Nephron progenitor cell (in vitro differentiated cells): ENCODE measurements at regions not wholly inside any gene's neighbourhood (a gene's known extent, or its start where the extent isn't known, plus 50 kb on each side); places are given as distances from the start of the nearest gene placed in this dataset.

Experiments used
- DNase-seq: peaks from one replicate; pipeline ENCODE4 v3.0.0; 2021
- H3K27ac Mint-ChIP-seq: 2 replicates; pipeline ENCODE4 v1.8.0; 2021; ENCODE audit warnings: mild to moderate bottlenecking, moderate library complexity, mixed read lengths
- H3K27me3 Mint-ChIP-seq: 2 replicates; pipeline ENCODE4 v1.8.0; 2021; ENCODE audit warnings: mild to moderate bottlenecking, low read depth, mixed read lengths; ENCODE audit not compliant: poor library complexity
- H3K36me3 Mint-ChIP-seq: 2 replicates; pipeline ENCODE4 v1.8.0; 2021; ENCODE audit warnings: low read depth, mixed read lengths
- H3K4me1 Mint-ChIP-seq: 2 replicates; pipeline ENCODE4 v1.8.0; 2021; ENCODE audit warnings: mixed read lengths
- H3K4me3 Mint-ChIP-seq: 2 replicates; pipeline ENCODE4 v1.8.0; 2021; ENCODE audit warnings: mild to moderate bottlenecking, moderate library complexity, mixed read lengths
- H3K9me3 Mint-ChIP-seq: 2 replicates; pipeline ENCODE4 v1.8.0; 2021; ENCODE audit warnings: mild to moderate bottlenecking, moderate library complexity, mixed read lengths
- TF ChIP-seq, protein P1 (sequence below): fragments of 200-600 bp; sonication (generic); IDR thresholded peaks from 2 replicates; pipeline ENCODE4 v1.5.0; 2021; ENCODE audit warnings: antibody characterized with exemption

- no peaks in the 10 kb centered on the region for H3K4me1 Mint-ChIP-seq
- no peaks in the 10 kb centered on the region for H3K36me3 Mint-ChIP-seq
- H3K27me3 Mint-ChIP-seq = peaks cover 6% of the 10 kb centered on the region
- no peak overlapping the region for H3K27ac Mint-ChIP-seq
- no peak for DNase-seq
- TF ChIP-seq, protein P1, sequence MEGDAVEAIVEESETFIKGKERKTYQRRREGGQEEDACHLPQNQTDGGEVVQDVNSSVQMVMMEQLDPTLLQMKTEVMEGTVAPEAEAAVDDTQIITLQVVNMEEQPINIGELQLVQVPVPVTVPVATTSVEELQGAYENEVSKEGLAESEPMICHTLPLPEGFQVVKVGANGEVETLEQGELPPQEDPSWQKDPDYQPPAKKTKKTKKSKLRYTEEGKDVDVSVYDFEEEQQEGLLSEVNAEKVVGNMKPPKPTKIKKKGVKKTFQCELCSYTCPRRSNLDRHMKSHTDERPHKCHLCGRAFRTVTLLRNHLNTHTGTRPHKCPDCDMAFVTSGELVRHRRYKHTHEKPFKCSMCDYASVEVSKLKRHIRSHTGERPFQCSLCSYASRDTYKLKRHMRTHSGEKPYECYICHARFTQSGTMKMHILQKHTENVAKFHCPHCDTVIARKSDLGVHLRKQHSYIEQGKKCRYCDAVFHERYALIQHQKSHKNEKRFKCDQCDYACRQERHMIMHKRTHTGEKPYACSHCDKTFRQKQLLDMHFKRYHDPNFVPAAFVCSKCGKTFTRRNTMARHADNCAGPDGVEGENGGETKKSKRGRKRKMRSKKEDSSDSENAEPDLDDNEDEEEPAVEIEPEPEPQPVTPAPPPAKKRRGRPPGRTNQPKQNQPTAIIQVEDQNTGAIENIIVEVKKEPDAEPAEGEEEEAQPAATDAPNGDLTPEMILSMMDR = no peak
- H3K9me3 Mint-ChIP-seq = peaks cover 83% of the 10 kb centered on the region
- H3K4me3 Mint-ChIP-seq = no peak overlapping the region
Measured at GRCh38 chr7:153628825-153629224, 423.4 kb upstream of the DPP6 start.

- no peaks in the 10 kb centered on the region for H3K36me3 Mint-ChIP-seq
- H3K4me1 Mint-ChIP-seq = no peaks in the 10 kb centered on the region
- H3K4me3 Mint-ChIP-seq = no peak overlapping the region
- H3K9me3 Mint-ChIP-seq = peaks cover 90% of the 10 kb centered on the region
- no peak overlapping the region for H3K27ac Mint-ChIP-seq
- no peaks in the 10 kb centered on the region for H3K27me3 Mint-ChIP-seq
- TF ChIP-seq, protein P1 = no peak
- no peak for DNase-seq
Measured at GRCh38 chr7:153638821-153639435, 413.3 kb upstream of the DPP6 start.

- H3K27me3 Mint-ChIP-seq = no peaks in the 10 kb centered on the region
- no peak overlapping the region for H3K4me3 Mint-ChIP-seq
- peaks cover 93% of the 10 kb centered on the region for H3K9me3 Mint-ChIP-seq
- DNase-seq = no peak
- H3K27ac Mint-ChIP-seq = no peak overlapping the region
- TF ChIP-seq, protein P1 = no peak
- H3K4me1 Mint-ChIP-seq = no peaks in the 10 kb centered on the region
- H3K36me3 Mint-ChIP-seq = no peaks in the 10 kb centered on the region
Measured at GRCh38 chr7:153640586-153640985, 411.6 kb upstream of the DPP6 start.

GRCh38 chr7:153641199-153641598 is 411.0 kb upstream of the DPP6 start:
- peaks cover 93% of the 10 kb centered on the region for H3K9me3 Mint-ChIP-seq

GRCh38 chr7:153642989-153643388 is 409.2 kb upstream of the DPP6 start:
- Mint-ChIP-seq H3K36me3 (no peaks in the 10 kb centered on the region), H3K27me3 (no peaks in the 10 kb centered on the region), H3K4me3 (no peak overlapping the region), H3K27ac (no peak overlapping the region), H3K4me1 (no peaks in the 10 kb centered on the region), H3K9me3 (peaks cover 91% of the 10 kb centered on the region)
- no peak for DNase-seq
- TF ChIP-seq, protein P1 = no peak

More at GRCh38 chr7:153641199-153641598, 411.0 kb upstream of the DPP6 start:
- Mint-ChIP-seq H3K4me3 (no peak overlapping the region), H3K36me3 (no peaks in the 10 kb centered on the region), H3K4me1 (no peaks in the 10 kb centered on the region), H3K27ac (no peak overlapping the region), H3K27me3 (no peaks in the 10 kb centered on the region)
- TF ChIP-seq, protein P1 = no peak
- DNase-seq = no peak

DNA sequence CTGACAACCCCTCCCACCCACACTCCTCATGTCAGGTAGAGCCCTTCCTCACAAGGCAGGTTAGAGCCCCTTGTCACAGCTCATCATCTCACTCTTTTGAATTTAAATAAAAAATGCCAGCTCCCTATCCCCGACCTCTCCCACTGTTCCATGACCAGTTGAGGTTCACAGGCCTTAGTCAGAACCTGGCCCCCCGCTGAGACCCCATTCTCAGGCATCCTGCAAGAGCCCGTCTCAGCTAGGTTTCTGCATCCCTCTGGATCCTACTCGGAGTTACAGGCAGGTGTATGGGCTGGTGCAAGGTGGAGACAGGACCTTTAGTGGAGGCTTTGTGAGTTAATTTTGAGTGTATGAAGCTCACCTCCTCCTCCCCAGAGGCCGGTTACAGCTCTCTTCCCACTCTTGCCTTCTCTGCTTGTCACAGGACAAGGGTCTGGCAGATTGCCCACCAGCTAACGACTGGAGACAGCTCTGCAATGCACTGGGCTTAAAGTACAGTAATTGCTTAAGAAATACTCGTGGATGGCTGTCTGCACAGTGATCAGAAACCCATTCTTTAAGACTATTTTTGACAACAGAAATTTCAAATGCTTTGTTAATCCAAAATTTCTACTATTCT is 394.9 kb upstream of the DPP6 start:
- DNase-seq = no peak
- no peak overlapping the region for H3K4me3 Mint-ChIP-seq
- no peaks in the 10 kb centered on the region for H3K36me3 Mint-ChIP-seq
- H3K4me1 Mint-ChIP-seq = no peaks in the 10 kb centered on the region
- no peaks in the 10 kb centered on the region for H3K27me3 Mint-ChIP-seq
- peaks cover 78% of the 10 kb centered on the region for H3K9me3 Mint-ChIP-seq
- TF ChIP-seq, protein P1 = no peak
- H3K27ac Mint-ChIP-seq = no peak overlapping the region
